HG03097 (cell line): ENCODE measurements at regions not wholly inside any gene's neighbourhood (a gene's known extent, or its start where the extent isn't known, plus 50 kb on each side); places are given as distances from the start of the nearest gene placed in this dataset.
"Not testable (repeated sequence)": the region's sequence is repeated elsewhere in the genome, so short reads cannot be mapped to it uniquely, and the experiment has no call there.

Experiments
- ATAC-seq: cut with Tn5 transposase; IDR thresholded peaks from one replicate; pipeline ENCODE4 v1.9.1; 2021; ENCODE audit not compliant: unreplicated experiment, low FRiP score

DNA sequence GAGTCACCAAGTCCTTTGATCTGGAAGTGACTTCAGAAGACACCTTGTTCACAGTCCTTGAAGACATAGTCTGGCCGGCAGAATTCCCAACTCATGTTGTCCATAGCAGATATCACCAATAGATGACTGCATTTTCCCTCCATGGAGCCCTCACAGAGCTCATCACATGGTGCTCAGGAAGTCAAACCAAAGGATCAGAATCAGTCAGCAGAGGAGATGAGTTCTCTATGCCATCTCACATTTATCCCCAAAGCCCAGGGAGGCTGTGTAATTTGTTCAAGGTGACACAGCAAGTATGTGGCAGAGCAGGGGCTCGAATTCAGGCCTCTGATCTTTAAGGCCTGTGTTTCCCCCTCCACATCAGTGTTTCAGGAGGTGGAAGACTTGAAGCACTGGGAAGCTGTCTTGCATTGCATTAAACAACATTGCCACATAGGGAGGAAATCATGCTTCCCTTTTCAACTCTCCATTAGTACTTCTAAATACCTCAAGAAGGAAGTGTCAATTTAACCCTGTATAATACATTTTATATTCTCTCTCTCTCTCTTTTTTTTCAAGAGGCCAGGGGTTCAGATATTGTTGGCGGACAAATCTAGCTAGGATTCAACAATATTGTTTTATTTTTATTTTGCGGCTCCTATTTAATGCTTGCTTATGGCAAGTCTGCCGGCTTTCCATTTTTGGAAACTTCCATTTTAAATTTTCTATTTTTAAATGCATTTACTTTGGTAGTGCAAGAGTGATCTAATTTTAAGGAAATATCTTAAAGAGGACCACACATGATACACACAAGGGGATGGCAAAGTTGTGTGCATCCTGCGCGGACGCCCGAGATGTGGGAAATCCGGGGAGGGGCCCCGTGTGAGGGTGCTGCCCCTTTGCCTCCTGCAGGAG lies 61.9 kb downstream of the NPIPB5 start:
- peak; percentile 16 for ATAC-seq

DNA sequence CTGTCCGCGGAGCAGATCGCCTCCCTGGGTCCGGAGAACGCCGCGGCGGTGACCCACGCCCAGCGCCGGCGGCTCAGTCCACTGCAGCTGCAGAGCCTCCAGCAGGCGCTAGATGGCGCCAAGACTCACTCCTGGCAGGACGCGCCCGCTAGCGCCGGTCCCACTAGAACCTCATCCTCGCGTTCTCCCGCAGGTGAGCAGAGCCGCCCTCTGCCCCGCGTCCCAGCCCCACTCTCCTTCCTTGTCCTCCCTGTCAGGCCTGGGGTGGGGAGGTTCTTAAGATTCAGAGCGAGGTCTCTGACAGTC lies 62.5 kb downstream of the NPIPB5 start:
- ATAC-seq: peak; percentile 80

DNA sequence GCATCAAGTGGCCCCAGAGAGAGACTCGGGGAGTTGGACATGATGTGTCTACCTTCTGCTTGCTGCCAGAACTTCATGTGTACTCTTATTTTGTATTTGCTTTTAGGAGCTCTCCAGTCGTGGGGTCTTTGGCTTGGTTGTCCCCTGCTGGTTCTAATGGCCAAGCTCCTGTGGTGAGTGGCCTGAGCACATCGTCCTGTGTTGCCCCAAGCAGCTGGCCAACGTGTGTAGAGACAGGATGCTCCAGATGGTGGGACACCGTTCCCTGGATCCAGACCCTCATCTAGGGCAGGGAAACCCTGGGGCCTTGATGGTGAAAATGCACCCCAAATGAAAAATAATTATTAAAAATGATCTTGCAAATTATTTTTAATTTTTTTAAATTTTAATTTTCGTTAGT lies 65.8 kb downstream of the NPIPB5 start:
- ATAC-seq: not testable (repeated sequence)

DNA sequence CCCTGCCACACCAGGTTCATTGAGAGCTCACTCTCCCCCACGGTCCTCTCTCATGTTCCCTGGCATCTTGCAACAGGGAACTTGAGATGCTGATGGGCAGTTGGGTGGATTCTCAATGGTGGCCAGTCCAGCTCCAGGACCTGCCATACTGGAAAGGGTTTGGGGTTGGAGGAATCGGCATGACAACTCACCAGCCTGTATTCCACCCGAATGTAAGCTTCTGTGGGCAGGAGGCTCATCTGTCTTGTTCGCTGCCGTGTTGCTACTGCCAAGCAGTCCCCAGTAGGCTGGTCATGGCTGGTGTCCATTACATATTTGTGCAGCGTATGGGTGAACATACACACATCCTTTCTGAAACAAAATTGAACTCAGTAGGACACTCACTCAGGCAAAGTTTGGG lies 72.5 kb downstream of the NPIPB5 start:
- not testable (repeated sequence) for ATAC-seq

DNA sequence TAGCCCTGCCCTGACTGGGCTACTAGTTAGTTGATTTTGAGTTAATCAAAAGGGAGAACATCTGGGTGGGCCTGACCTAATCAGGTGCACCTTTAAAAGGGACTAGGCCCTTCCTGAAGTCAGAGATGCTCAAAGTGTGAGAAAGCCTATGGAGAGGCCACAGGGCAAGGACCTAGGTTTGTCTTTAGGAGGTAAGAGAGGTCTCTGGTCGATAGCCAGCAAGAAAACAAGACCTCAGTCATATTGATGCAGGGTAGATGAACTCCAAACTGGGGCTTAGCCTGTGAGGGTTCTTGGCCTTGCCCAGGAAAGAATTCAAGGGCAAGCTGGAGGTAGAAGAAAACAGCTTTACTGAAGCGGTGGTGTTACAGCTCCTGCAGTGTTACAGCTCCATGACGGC lies 73.8 kb downstream of the NPIPB5 start:
- ATAC-seq: not testable (repeated sequence)

DNA sequence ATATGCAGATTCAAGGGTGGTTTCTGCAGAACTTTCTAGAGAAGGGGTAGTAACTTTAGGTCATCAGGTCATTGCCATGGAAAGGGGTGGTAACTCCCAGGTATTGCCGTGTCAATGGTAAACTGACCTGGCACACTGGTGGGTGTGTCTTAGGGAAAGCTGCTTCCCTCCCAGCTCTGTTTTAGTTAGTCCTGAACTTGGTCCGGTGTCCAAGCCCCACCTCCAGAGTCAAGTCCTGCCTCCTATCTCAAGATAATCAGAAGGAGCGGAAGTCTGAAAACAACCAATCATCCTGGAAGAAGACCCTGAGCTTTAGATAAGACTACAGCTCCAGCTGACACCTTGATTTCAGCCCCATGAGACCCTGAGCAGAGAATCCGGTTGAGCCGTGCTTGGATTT lies 74.2 kb downstream of the NPIPB5 start:
- ATAC-seq: not testable (repeated sequence)

DNA sequence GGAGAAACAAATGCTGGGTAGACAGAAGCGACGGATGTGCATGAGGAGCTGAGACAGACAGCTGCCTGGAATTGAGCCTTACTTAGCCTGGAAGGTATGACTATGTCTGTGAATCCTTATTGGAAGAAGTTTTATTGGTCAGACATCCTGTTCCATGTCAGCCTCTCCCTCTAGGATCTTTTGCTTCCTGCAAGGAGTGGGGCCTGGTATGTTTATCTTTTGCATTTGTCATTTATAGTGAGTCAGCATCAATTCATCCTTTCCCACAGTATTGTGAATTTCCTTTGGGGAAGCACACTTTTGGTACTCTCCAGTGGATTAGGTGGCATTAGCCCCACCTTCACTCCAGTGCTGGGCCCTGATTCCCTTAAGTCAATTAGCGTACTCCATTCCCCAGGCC lies 74.7 kb downstream of the NPIPB5 start:
- ATAC-seq: not testable (repeated sequence)

DNA sequence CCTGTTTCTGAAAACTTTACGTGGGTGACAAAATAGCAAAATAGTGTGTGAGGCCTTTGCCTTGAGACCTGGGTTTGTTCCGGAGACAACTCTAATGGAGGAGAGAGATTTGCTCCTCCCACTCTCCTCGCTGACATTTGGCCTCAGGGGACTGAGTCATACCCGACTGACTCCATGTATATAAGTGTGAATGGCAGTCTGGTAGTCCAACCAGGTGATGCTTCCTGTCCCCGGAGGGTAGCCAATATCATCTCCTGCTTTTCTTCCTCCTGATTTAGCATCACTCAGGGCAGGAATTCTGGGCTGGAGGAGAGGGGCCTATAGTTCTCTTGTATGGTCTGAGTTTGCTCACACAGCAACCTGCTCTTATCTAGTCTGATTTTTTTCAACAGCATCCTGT lies 76.0 kb downstream of the NPIPB5 start:
- not testable (repeated sequence) for ATAC-seq

DNA sequence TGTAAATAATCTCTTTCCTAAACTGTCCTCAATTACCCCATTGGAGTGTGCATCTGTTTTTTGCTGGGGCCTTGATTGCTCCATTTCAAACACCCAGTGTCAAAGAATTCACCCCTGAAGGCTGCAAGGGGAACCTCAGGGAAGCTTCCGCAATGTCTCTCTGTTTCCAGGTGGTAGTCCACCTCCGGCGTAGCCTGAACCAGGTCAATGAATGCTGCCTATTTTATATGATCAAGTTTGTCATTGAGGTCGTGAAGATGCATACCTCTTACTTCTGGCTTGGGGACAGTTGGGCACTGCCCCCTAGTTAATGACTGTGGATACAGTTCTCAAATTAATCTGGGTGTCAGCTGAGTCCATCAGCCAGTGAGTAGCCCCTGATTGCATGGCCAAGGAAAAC lies 79.1 kb downstream of the NPIPB5 start:
- not testable (repeated sequence) for ATAC-seq

DNA sequence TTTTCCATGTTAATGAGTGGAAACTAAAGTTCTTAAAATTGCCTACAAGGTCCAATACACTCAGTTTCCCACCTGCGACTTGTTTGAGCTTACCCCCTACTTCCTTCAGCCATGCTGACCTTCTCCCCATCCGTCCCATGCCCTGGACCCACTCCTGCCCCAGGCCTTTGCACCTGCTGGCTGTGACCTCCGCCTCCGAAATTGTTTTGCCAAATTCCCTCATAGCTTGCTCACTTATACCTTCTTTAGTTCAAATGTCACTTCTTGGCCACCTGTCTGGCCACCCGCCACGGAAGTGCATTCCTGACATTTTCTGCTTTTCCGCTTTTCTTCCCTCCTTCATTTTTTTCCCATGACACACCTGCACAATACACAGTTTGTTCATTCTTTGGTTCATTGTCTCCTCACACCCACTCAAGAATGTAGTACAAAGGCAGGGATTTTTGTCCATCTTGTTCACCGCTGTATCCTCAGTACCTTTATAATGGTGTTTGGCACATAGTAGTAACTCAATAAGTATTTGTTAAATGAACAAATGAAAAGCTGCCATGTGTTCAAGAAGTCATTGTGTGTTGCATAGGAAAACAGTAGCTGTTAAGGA lies 85.9 kb downstream of the NPIPB5 start:
- ATAC-seq: not testable (repeated sequence)

DNA sequence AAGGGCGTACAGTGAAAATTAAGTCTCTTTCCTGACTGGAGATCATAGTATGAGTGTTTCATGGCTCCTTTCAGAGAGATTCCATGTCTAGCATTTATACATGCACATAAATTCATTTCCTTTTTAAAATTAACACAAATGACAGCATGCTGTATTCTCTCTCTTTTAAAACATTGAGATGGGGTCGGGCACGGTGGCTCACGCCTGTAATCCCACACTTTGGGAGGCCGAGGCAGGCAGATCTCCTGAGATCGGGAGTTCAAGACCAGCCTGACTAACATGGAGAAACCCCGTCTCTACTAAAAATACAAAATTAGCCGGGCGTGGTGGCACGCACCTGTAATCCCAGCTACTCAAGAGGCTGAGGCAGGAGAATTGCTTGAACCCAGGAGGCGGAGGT lies 93.1 kb downstream of the NPIPB5 start:
- not testable (repeated sequence) for ATAC-seq

DNA sequence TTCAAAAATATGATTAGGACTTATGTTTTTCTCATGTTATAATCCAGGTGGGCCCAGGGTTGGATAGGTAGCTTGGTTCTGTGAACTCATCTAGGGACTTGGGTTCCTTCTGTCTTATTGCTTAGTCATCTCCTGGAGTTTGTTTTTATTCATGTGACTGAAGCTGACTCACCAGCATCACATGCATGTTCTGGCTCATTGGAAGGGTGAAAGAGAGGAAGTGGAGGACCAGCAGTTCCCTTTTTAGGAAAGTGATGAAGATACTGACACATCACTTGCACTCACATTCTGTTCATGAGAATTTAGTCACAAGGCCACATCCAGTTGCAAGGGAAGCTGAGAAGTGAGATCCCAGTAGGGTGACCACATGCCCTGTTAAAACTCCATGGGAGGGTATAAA lies 95.9 kb downstream of the NPIPB5 start:
- not testable (repeated sequence) for ATAC-seq

DNA sequence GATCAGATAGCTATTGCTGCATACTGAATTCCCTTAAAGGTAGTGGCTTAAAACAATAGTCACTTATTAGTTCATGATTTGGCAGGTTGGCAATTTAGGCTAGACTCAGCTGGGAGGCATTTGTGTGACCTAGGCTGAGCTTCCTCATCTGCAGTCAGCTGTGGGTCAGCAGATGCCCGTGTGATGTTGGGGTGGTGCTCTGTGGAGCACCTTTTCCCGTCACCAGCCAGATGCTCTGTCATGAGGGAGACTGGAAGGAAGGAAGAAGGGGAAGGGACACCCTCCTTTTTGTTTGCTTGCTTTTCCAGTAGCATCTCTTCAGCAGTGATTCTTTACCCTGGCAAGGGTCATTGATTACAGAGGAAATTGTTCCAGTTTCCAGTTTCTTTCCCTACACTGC lies 99.1 kb downstream of the NPIPB5 start:
- not testable (repeated sequence) for ATAC-seq

DNA sequence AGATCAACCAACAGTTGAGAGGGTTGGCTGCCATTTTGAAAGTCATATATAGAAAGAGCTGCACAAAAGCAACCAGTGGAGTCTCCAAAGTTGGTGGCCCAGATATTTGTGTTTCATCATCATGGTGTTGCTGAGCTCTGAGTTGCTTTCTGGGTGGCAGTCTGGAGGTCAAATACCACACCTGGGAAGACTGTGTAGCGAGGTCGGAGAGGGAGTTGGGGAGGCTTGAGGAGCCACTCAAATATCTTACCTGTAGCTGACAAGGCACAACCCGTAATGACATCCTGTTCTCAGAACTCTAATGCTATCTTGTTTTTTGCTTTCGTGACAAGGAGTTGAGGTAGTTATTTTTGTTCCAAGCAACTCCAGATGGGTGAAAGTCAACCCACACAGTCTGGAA lies 100.4 kb downstream of the NPIPB5 start:
- not testable (repeated sequence) for ATAC-seq

DNA sequence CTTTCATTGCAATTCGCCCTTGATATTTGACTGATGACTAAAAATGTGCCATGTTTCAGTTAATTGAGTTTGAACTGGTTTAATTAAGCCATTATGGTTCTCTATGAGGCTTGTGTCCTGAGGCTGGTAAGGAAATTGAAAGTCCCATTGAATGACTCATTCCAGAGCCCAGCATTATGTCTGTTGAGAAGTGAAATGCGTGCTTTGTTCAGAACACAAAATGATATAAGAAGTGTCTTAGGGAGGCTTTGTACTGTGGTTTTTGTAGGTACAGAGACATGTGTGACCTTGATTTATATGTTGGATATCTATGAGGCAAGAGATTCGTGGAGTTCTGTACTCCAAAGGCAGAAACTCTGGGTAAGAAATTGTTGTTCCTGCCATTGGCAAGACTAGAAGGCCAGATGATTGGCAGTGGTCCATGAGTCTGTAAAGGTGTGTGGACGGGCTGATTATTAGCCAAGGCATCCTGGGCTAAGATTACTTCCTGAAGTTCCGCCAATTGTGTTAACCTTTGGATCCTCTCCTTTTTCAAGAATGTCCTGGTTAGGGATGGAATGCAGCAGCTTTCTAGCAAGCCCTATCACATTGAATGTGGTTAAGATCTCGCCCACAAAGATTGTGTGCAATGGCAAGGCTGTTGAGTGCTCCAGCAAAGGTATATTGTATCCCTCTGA lies 103.7 kb downstream of the NPIPB5 start:
- no peak for ATAC-seq

DNA sequence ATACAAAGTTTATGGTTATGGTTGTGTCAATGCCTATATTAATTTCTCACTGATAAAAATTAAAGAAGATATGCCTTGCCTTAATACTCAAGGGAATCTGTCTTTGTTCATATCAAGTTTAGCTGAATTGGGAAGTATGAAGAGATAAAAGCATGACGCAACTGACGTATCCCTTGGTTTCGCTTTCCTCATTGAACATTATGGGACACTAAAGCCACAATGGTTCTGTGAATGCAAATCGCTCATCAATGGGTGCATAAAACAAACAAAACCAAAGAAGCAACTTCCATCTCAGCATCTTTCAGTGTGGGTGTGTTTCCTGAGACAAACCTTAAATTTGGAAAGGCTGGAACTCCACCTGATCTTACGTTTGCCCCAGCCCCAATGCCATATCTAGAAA lies 108.2 kb downstream of the NPIPB5 start:
- ATAC-seq: no peak

DNA sequence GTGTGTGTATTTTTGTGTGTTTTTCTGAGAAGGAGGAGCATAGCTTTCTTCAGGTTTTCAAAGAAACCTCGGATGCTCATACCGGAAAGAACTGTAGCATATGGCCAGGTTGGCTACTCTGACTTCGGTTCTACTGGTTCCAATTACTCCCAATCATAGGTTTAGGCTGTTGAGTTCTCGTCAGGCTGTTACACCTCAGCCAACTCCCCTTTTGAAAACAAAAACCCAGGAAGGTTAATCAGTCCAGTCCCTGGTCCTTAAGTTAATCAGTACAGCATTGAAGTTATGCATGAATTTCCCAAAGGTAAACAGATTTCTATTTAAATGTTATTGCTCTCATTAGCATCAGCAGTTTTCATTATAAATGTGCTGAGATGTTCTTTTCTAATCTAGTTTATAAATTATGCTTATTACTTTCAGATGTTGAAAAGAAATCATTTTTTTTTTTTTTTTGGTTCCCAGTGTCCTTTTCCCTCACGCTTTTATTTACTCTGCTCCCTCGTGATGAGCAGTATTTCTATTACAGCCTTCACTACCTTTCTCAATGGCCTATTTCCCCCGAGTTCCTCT lies 111.0 kb downstream of the NPIPB5 start:
- no peak for ATAC-seq

DNA sequence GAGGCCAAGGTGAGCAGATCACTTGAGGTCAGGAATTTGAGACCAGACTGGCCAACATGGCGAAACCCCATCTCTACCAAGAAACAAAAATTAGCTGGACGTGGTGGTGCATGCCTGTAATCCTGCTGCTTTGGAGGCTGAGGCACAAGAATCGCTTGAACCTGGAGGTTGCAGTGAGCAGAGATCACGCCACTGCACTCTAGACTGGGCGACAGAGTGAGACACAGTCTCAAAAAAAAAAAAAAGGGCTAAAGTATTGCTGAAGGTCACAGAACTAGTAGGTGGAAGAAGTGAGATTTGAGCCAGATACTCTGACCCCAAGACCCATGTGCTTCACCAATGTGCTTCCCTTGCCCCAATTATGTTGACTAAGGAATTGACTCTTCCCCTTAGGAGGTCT lies 112.0 kb downstream of the NPIPB5 start:
- no peak for ATAC-seq

DNA sequence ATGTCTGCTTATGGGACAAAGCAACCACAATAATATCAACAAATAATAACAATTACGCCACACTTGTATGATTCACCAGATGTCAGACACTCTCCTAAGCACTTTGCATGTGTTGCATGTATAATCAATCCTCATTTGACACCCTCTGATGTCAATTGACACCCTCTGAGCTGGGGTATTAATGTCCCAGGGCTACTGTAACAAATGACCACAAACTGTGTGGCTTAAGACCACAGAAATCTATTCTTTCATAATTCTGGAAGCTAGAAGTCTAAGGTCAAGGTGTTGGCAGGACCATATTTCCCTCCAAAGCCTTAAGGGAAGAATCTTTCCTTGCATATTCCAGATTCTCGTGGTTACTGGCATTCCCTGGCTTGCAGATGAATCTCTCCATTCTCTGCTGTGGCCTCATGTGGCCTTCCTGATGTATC lies 112.7 kb downstream of the NPIPB5 start:
- ATAC-seq: no peak

DNA sequence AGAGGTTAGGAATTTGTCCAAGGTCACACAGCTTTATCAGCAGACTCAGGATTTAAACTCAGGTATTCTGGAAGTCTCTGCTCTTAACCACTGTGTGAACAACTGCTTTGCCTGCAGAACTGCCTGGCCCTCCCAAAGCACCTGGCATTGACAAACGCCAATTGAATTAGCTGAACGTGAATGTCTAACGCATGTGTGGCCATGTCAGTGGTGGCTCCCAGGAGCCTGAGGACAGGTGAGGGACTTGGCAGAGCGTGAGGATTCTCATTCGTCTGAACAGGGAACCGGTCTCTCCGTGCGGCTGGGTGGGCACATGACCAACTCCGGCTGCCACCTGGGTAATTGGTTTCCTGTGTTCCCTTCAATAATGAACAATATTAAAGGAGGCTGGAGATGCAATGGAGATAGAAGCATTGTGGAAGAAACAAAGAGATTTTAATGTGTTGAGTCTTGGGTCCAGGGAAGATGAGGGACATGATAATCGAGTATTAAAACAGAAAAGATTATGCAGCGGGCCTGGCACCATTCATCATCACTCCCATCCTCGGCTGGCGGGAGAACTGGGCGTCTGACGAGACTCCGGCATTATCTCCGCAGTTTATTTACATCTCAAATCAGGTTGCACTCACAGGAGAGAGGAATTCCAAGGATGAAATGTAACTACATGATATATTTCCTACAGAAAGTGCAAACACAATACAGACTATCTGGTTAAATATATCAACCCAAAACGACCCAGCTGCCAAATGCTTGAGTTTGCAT lies 113.5 kb downstream of the NPIPB5 start:
- no peak for ATAC-seq
